Duodenal mucosa (tissue), 2 donors: ENCODE measurements at regions not wholly inside any gene's neighbourhood (a gene's known extent, or its start where the extent isn't known, plus 50 kb on each side); places are given as distances from the start of the nearest gene placed in this dataset.

ENCODE experiments used
- H3K27ac ChIP-seq: one replicate; pipeline ENCODE4 v1.7.0; 2013; ENCODE audit warnings: low read depth, low read length
- H3K27me3 ChIP-seq, 2 donors: one replicate each; pipeline ENCODE4 v1.7.0; 2013; ENCODE audit warnings: low read length in 2 of 2, control low read depth in 1 of 2; ENCODE audit not compliant: insufficient read depth in 2 of 2, control insufficient read depth in 1 of 2
- H3K36me3 ChIP-seq, 2 donors: one replicate each; pipeline ENCODE4 v1.7.0; 2013; ENCODE audit warnings: low read length in 2 of 2, control low read depth in 1 of 2; ENCODE audit not compliant: insufficient read depth in 2 of 2, control insufficient read depth in 1 of 2
- H3K4me1 ChIP-seq, 2 donors: one replicate each; pipeline ENCODE4 v1.7.0; 2013; ENCODE audit warnings: low read length in 2 of 2, control low read depth in 1 of 2; ENCODE audit not compliant: insufficient read depth in 2 of 2, control insufficient read depth in 1 of 2
- H3K4me3 ChIP-seq, 2 donors: one replicate each; pipeline ENCODE4 v1.7.0; 2013; ENCODE audit warnings: low read length in 2 of 2, low read depth in 1 of 2
- H3K9ac ChIP-seq, 2 donors: one replicate each; pipeline ENCODE4 v1.7.0; 2013; ENCODE audit warnings: low read length in 2 of 2, low read depth in 1 of 2
- H3K9me3 ChIP-seq, 2 donors: one replicate each; pipeline ENCODE4 v1.7.0; 2013; ENCODE audit warnings: low read length in 2 of 2, control low read depth in 1 of 2; ENCODE audit not compliant: control insufficient read depth in 1 of 2

- Histone ChIP-seq H3K9me3 (no peaks in the 10 kb centered on the region), H3K27ac (no peak overlapping the region), H3K4me3 (no peak overlapping the region), H3K27me3 (no peaks in the 10 kb centered on the region), H3K9ac (no peak overlapping the region), H3K36me3 (no peaks in the 10 kb centered on the region), H3K4me1 (peaks cover 0 to 8% of the 10 kb centered on the region in 2 donors)
Observed at GRCh38 chr3:72344647-72345046, 503.6 kb downstream of the SHQ1 start.

- Histone ChIP-seq H3K4me3 (no peak overlapping the region), H3K27ac (no peak overlapping the region), H3K36me3 (no peaks in the 10 kb centered on the region), H3K4me1 (peaks cover 0 to 8% of the 10 kb centered on the region in 2 donors), H3K9me3 (no peaks in the 10 kb centered on the region), H3K9ac (no peak overlapping the region), H3K27me3 (no peaks in the 10 kb centered on the region)
Observed at GRCh38 chr3:72344236-72344635, 504.0 kb downstream of the SHQ1 start.

GRCh38 chr3:72343078-72343477 lies 505.2 kb downstream of the SHQ1 start:
- Histone ChIP-seq H3K27me3 (no peaks in the 10 kb centered on the region), H3K9ac (no peak overlapping the region), H3K4me1 (peaks cover 0 to 8% of the 10 kb centered on the region in 2 donors), H3K4me3 (no peak overlapping the region), H3K9me3 (no peaks in the 10 kb centered on the region), H3K27ac (no peak overlapping the region), H3K36me3 (no peaks in the 10 kb centered on the region)

GRCh38 chr3:72342450-72342849 lies 505.8 kb downstream of the SHQ1 start:
- no peak overlapping the region for H3K9ac ChIP-seq
- no peak overlapping the region for H3K27ac ChIP-seq
- H3K9me3 ChIP-seq = no peaks in the 10 kb centered on the region
- no peaks in the 10 kb centered on the region for H3K36me3 ChIP-seq
- no peaks in the 10 kb centered on the region for H3K27me3 ChIP-seq
- peaks cover 0 to 2% of the 10 kb centered on the region in 2 donors for H3K4me1 ChIP-seq
- H3K4me3 ChIP-seq = no peak overlapping the region

GRCh38 chr3:72341920-72342319 lies 506.3 kb downstream of the SHQ1 start:
- Histone ChIP-seq H3K9ac (no peak overlapping the region), H3K36me3 (no peaks in the 10 kb centered on the region), H3K9me3 (no peaks in the 10 kb centered on the region), H3K4me1 (peaks cover 5% of the 10 kb centered on the region in 2 donors), H3K27me3 (no peaks in the 10 kb centered on the region), H3K4me3 (no peak overlapping the region), H3K27ac (no peak overlapping the region)

GRCh38 chr3:72341380-72341770 lies 506.9 kb downstream of the SHQ1 start:
- Histone ChIP-seq H3K4me3 (no peak overlapping the region), H3K9me3 (no peaks in the 10 kb centered on the region), H3K9ac (no peak overlapping the region), H3K4me1 (peaks cover 6 to 10% of the 10 kb centered on the region in 2 donors), H3K27ac (no peak overlapping the region), H3K27me3 (no peaks in the 10 kb centered on the region), H3K36me3 (no peaks in the 10 kb centered on the region)

- no peak overlapping the region for H3K9ac ChIP-seq
- no peak overlapping the region for H3K27ac ChIP-seq
- peaks cover 6 to 10% of the 10 kb centered on the region in 2 donors for H3K4me1 ChIP-seq
Observed at GRCh38 chr3:72340476-72341379, 507.5 kb downstream of the SHQ1 start.

GRCh38 chr3:72340056-72340455 lies 508.2 kb downstream of the SHQ1 start:
- no peak overlapping the region for H3K9ac ChIP-seq
- no peaks in the 10 kb centered on the region for H3K27me3 ChIP-seq
- H3K27ac ChIP-seq = no peak overlapping the region
- H3K9me3 ChIP-seq = no peaks in the 10 kb centered on the region
- no peaks in the 10 kb centered on the region for H3K36me3 ChIP-seq
- H3K4me3 ChIP-seq = no peak overlapping the region
- H3K4me1 ChIP-seq = peaks cover 6 to 10% of the 10 kb centered on the region in 2 donors

More at GRCh38 chr3:72340476-72341379, 507.5 kb downstream of the SHQ1 start:
- Histone ChIP-seq H3K27me3 (no peaks in the 10 kb centered on the region), H3K4me3 (no peak overlapping the region), H3K36me3 (no peaks in the 10 kb centered on the region), H3K9me3 (no peaks in the 10 kb centered on the region)

GRCh38 chr3:72339670-72340030 lies 508.6 kb downstream of the SHQ1 start:
- H3K4me1 ChIP-seq = peaks cover 6 to 10% of the 10 kb centered on the region in 2 donors
- no peak overlapping the region for H3K4me3 ChIP-seq
- H3K27ac ChIP-seq = no peak overlapping the region
- no peak overlapping the region for H3K9ac ChIP-seq
- no peaks in the 10 kb centered on the region for H3K27me3 ChIP-seq
- H3K36me3 ChIP-seq = no peaks in the 10 kb centered on the region
- H3K9me3 ChIP-seq = no peaks in the 10 kb centered on the region

GRCh38 chr3:72338942-72339669 lies 509.1 kb downstream of the SHQ1 start:
- Histone ChIP-seq H3K4me1 (peaks cover 6 to 10% of the 10 kb centered on the region in 2 donors), H3K9ac (no peak overlapping the region), H3K36me3 (no peaks in the 10 kb centered on the region), H3K9me3 (no peaks in the 10 kb centered on the region), H3K27ac (no peak overlapping the region), H3K27me3 (no peaks in the 10 kb centered on the region), H3K4me3 (no peak overlapping the region)
